GM23248 (cell line): ENCODE measurements at regions not wholly inside any gene's neighbourhood (a gene's known extent, or its start where the extent isn't known, plus 50 kb on each side); places are given as distances from the start of the nearest gene placed in this dataset.
A peak's percentile ranks its signal among the peaks of the same experiment; 100 is the strongest.
"Not testable (repeated sequence)": the region's sequence is repeated elsewhere in the genome, so short reads cannot be mapped to it uniquely, and the experiment has no call there.

Experiments used
- DNase-seq: peaks from one replicate; pipeline ENCODE4 v3.0.0-alpha.2; 2015
- H2AFZ ChIP-seq: fragments of 200-600 bp; sonication (generic); 2 replicates; pipeline ENCODE4 v1.6.1; 2016; ENCODE audit warnings: antibody characterized with exemption
- H3F3A ChIP-seq: fragments of 200-600 bp; sonication (generic); 2 replicates; pipeline ENCODE4 v1.6.1; 2016; ENCODE audit warnings: mild to moderate bottlenecking, antibody characterized with exemption, mixed run types; ENCODE audit not compliant: insufficient read depth
- H3K27ac ChIP-seq: fragments of 200-600 bp; sonication (generic); 2 replicates; pipeline ENCODE4 v1.5.1; 2016; ENCODE audit warnings: mild to moderate bottlenecking
- H3K27me3 ChIP-seq: fragments of 200-600 bp; sonication (generic); replicated peaks from 2 replicates; pipeline ENCODE4 v1.6.1; 2016; ENCODE audit warnings: mild to moderate bottlenecking; ENCODE audit not compliant: insufficient read depth
- H3K36me3 ChIP-seq: fragments of 200-600 bp; sonication (generic); 2 replicates; pipeline ENCODE4 v1.6.1; 2016; ENCODE audit warnings: low read depth, mild to moderate bottlenecking
- H3K4me1 ChIP-seq: fragments of 200-600 bp; sonication (generic); 2 replicates; pipeline ENCODE4 v1.6.1; 2016; ENCODE audit warnings: mild to moderate bottlenecking; ENCODE audit not compliant: insufficient read depth
- H3K4me2 ChIP-seq: fragments of 200-600 bp; sonication (generic); one replicate; pipeline ENCODE4 v1.6.1; 2016; ENCODE audit warnings: mild to moderate bottlenecking; ENCODE audit not compliant: unreplicated experiment
- H3K4me3 ChIP-seq: fragments of 200-600 bp; sonication (generic); 2 replicates; pipeline ENCODE4 v1.5.1; 2016; ENCODE audit warnings: mild to moderate bottlenecking
- H3K79me2 ChIP-seq: fragments of 200-600 bp; sonication (generic); 2 replicates; pipeline ENCODE4 v1.6.1; 2016; ENCODE audit warnings: mild to moderate bottlenecking; ENCODE audit not compliant: insufficient read depth
- H3K9ac ChIP-seq: fragments of 200-600 bp; sonication (generic); 2 replicates; pipeline ENCODE4 v1.6.1; 2016; ENCODE audit warnings: mild to moderate bottlenecking
- H3K9me2 ChIP-seq: fragments of 200-600 bp; sonication (generic); 2 replicates; pipeline ENCODE4 v1.6.1; 2016; ENCODE audit warnings: mixed run types, mild to moderate bottlenecking, moderate library complexity; ENCODE audit not compliant: insufficient read depth
- H3K9me3 ChIP-seq: fragments of 200-600 bp; sonication (generic); one replicate; pipeline ENCODE4 v1.6.1; 2017; ENCODE audit warnings: low read depth
- H4K20me1 ChIP-seq: fragments of 200-600 bp; sonication (generic); 2 replicates; pipeline ENCODE4 v1.6.0; 2016; ENCODE audit not compliant: insufficient read depth
- EZH2 ChIP-seq: fragments of 200-600 bp; sonication (generic); IDR thresholded peaks from 2 replicates; pipeline ENCODE4 v1.6.1; 2018; ENCODE audit warnings: antibody characterized with exemption, mild to moderate bottlenecking; ENCODE audit not compliant: insufficient read depth, poor library complexity, severe bottlenecking
- EZH2phosphoT487 ChIP-seq: fragments of 200-600 bp; sonication (generic); IDR thresholded peaks from 2 replicates; pipeline ENCODE4 v1.6.1; 2018; ENCODE audit warnings: antibody characterized with exemption, moderate library complexity, mild to moderate bottlenecking, low read depth; ENCODE audit not compliant: insufficient read depth
- WGBS, 2 experiments: methylation state at CpG; one replicate each; pipeline ENCODE4 v1.1.6; 2015 to 2017; ENCODE audit warnings: low lambda C conversion rate in 2 of 2, low coverage in 1 of 2; ENCODE audit errors: missing lambda C conversion rate in 2 of 2; 5-methylcytosine and 5-hydroxymethylcytosine counted together
- in situ Hi-C: fragments of 300-500 bp; cut with MboI; formaldehyde crosslinking; loops from 2 replicates; pipeline ENCODE4 v1.15.0; 2020

- Histone ChIP-seq H3K4me1 (no peaks in the 10 kb centered on the region), H3K79me2 (no peaks in the 10 kb centered on the region), H3F3A (no peaks in the 10 kb centered on the region), H3K9me2 (no peaks in the 10 kb centered on the region), H3K36me3 (no peaks in the 10 kb centered on the region), H3K9ac (no peak overlapping the region), H3K27me3 (no peaks in the 10 kb centered on the region), H2AFZ (no peak overlapping the region), H3K4me2 (no peak overlapping the region), H3K4me3 (no peak overlapping the region), H3K9me3 (no peaks in the 10 kb centered on the region), H3K27ac (no peak overlapping the region), H4K20me1 (no peaks in the 10 kb centered on the region)
- 50 to 62% methylated on average over 2 of the region's 2 CpGs for WGBS, 2 experiments
- in situ Hi-C loops: no loop called here
- TF ChIP-seq EZH2phosphoT487: no peak
- TF ChIP-seq EZH2: no peak
- peak; percentile 50 for DNase-seq
Measured at GRCh38 chrX:65451663-65452062, 82.9 kb downstream of the LAS1L start.

DNA sequence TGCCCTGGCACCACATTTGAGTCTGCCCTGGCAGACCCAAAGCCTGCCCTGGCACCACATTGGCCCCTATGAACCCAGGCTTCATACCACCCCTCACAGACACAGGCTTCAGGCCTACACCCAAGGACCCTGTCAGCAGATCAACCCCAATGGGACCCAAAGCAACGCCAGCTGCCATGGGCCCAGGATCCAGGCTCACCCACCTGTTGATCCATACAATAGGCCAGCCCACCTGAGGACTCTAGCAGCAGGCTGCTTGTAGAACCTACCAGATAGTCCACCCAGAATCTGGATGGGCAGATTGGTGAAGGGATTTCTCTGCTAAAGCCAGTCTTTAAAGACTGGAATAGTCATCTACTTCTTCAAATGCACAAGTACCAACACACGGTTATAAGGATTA, 114.4 kb downstream of the LAS1L start:
- Histone ChIP-seq H3K9me3 (no peaks in the 10 kb centered on the region), H3K36me3 (no peaks in the 10 kb centered on the region), H2AFZ (no peak overlapping the region), H3K79me2 (no peaks in the 10 kb centered on the region), H3F3A (no peaks in the 10 kb centered on the region), H3K27ac (no peak overlapping the region), H3K27me3 (no peaks in the 10 kb centered on the region), H3K9ac (no peak overlapping the region), H3K4me1 (no peaks in the 10 kb centered on the region), H4K20me1 (no peaks in the 10 kb centered on the region), H3K9me2 (no peaks in the 10 kb centered on the region), H3K4me3 (no peak overlapping the region), H3K4me2 (no peak overlapping the region)
- WGBS, 2 experiments: 44 to 58% methylated on average over 2 of the region's 2 CpGs
- TF ChIP-seq EZH2phosphoT487 (no peak), EZH2 (no peak)
- in situ Hi-C loops: no loop called here
- no peak for DNase-seq

GRCh38 chrX:65407662-65408061, 126.9 kb downstream of the LAS1L start:
- Histone ChIP-seq H2AFZ (peak overlapping the region; percentile 48; the same call in 1 of the 2 replicates), H3K4me3 (peak overlapping the region; percentile 52), H3K4me2 (peak overlapping the region; percentile 12)
- H3K4me1 ChIP-seq, DNase-seq, H3K27ac ChIP-seq, H3K36me3 ChIP-seq, H4K20me1 ChIP-seq, in situ Hi-C loops, H3F3A ChIP-seq, H3K79me2 ChIP-seq, H3K27me3 ChIP-seq, H3K9ac ChIP-seq, H3K9me2 ChIP-seq, H3K9me3 ChIP-seq: not testable (repeated sequence)
- 0 to 5% methylated on average over 9 to 21 of the region's 48 CpGs for WGBS, 2 experiments

GRCh38 chrX:65407157-65407626, 127.4 kb downstream of the LAS1L start:
- peak; percentile 22 for DNase-seq
- 0 out of 2 replicates have a peak, but pooled peaks cover 6% of the 10 kb centered on the region for H3K27me3 ChIP-seq
- H3K9me2 ChIP-seq: no peaks in the 10 kb centered on the region
- peak overlapping the region; percentile 12 for H3K4me2 ChIP-seq
- in situ Hi-C loops: no loop called here
- H3K4me3 ChIP-seq: peak overlapping the region; percentile 52
- no peak overlapping the region for H3K27ac ChIP-seq
- no peaks in the 10 kb centered on the region for H3K36me3 ChIP-seq
- H3K9me3 ChIP-seq: no peaks in the 10 kb centered on the region
- no peaks in the 10 kb centered on the region for H3F3A ChIP-seq
- peak overlapping the region; percentile 48; the same call in 1 of the 2 replicates for H2AFZ ChIP-seq
- no peaks in the 10 kb centered on the region for H3K4me1 ChIP-seq
- 3 to 4% methylated on average over 6 to 31 of the region's 63 CpGs for WGBS, 2 experiments
- no peak overlapping the region for H3K9ac ChIP-seq
- TF ChIP-seq EZH2phosphoT487: no peak
- TF ChIP-seq EZH2: no peak
- H3K79me2 ChIP-seq: no peaks in the 10 kb centered on the region
- no peaks in the 10 kb centered on the region for H4K20me1 ChIP-seq

DNA sequence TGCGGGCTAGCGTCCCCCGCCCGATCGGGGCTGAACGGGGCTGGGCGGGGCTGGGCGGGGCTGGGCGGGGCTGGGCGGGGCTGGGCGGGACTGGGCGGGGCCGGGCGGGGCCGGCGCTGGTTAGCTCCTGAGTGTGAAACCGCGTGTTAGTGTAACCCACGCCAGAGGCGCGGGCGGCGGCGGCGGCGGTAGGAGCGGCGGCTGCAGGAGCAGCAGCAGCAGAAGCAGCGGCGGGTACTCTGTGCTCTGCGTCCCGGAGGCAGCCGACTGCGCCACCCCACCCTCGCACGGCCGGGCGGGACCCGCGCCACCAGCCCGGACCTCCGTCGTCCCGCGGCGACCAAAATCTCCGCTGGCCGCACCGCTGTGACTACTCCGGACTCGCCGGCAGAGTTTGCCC, 128.1 kb downstream of the LAS1L start:
- Histone ChIP-seq H4K20me1 (no peaks in the 10 kb centered on the region), H3K27ac (no peak overlapping the region), H3K4me1 (no peaks in the 10 kb centered on the region), H3K4me2 (no peak overlapping the region), H3K9me2 (no peaks in the 10 kb centered on the region), H3F3A (no peaks in the 10 kb centered on the region), H3K9ac (no peak overlapping the region), H3K36me3 (no peaks in the 10 kb centered on the region), H3K27me3 (0 out of 2 replicates have a peak, but pooled peaks cover 6% of the 10 kb centered on the region), H2AFZ (no peak overlapping the region; the same call in 1 of the 2 replicates), H3K4me3 (peak overlapping the region; percentile 52), H3K79me2 (no peaks in the 10 kb centered on the region), H3K9me3 (no peaks in the 10 kb centered on the region)
- DNase-seq: peak; percentile 24
- no peak for TF ChIP-seq EZH2
- TF ChIP-seq EZH2phosphoT487: no peak
- in situ Hi-C loops: no loop called here
- WGBS, 2 experiments: 6% methylated on average over 4 to 16 of the region's 52 CpGs
